ENCODE measurements at regions not wholly inside any gene's neighbourhood (a gene's known extent, or its start where the extent isn't known, plus 50 kb on each side); places are given as distances from the start of the nearest gene placed in this dataset.
"Not testable (repeated sequence)": the region's sequence is repeated elsewhere in the genome, so short reads cannot be mapped to it uniquely, and the experiment has no call there.

DNA sequence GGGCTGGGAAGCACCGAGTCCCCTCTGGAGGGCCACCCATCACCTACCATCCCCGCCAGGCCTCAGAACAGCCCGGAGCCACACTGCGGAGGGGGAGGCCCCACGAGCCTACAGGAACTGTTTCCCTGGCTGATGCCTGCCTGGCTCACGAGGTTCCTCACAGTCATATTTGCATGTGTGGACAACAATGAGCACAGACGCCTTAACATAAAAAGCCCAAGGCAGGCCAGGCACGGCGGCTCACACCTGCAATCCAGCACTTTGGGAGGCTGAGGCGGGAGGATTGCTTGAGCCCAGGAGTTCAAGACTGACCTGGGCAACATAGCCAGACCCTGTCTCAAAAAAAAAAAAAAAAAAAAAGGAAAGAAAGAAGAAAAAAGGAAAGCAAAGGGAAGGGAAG, 125.9 kb downstream of the FAM53A start:
- no peak for DNase-seq

DNA sequence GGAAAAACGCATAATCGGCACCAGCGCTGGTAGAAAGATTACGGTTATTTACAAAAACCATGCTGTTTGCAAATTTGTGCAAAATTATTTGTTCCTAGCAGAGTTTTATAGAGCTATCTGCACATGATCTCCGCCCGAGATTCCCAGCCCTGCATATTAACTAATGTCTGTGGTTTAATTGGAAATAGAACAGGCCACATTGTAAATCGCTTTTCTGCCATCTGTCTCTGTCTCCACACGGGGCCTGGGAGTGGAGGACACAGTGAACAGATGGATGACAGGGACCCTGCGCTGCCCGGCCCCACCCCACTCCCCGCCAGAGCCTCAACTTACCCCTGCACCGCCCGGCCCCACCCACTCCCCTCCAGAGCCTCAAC, 126.9 kb downstream of the FAM53A start:
- DNase-seq = no peak

DNA sequence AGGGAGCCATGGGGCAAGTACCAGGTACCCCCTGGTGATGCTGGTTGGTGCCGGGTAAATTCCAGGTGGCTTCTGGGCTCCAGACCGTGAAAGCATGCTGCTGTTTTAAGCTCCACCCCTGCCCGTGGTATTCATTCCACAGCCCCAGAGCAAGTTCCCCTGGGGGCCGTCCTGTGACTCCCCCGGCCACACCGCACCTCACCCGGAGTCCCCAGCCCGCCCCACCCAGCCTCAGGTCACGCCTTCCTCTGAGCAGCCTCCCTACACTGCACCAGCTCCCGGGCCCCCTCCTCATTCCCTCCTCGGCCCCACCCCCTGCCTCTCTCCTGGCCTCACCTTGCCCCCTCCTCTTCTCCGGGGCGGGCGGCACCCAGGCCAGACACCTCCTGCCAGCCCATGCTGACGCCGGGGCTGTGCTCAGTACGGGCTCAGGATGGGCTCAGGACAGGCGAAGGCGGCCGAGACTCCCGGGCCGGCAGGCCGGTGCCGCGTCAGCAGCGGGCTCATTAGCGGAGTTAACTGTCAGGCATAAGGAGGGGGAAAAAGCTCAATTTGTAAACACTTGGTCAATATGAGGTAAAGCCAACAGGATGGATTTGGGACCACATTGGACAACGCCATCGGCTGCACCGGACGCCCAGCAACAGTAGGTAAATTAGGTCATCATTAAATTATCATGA, 127.4 kb downstream of the FAM53A start:
- DNase-seq = no peak

DNA sequence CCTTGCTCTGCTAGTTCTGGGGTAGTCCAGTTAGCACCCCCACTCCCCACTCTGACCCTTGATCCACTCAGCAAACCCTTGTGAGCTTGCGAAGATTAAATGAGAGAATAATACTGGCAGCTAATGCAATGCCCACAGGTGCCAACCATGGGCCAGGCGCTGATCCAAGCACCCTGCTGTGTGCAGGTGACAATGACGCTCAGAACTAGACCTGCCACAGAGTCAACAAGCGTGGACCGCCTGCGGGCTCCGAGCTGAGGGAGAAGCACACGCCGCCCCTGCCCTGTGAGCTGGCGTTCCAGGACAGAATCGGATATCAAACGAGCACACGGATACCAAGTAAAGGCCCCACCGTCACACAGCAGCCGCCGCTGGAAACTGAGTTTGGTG, 129.2 kb downstream of the FAM53A start:
- peak; percentile 56 for DNase-seq

DNA sequence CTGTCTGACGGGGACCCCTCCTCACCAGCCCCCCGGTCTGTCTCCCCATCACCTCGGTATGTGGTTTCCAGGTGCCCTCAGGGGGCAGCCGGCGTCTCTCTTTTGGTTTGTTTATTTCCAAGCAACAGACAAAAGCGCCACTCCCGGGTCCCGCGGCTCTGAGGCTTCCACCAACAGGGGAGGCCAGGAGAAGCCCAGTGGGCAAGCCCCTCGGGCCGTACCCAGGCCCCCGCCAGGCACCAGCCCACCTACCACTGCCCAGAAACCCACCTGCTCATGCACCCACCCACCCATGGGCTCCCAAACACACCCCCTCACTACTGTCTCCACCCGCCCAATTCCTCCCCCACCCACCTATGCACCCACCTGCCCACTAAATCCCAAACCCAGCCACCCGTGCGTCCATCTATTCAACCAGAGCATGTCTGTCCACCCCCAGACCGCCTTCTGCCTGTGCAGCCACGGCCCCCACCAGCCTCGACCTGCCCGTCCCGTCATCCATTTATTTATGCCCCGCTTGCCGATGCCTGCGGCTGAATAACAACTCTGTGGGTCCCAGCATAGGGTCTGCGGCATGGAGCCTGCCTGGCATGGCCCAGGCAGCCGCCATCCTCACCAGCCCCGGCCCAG, 129.8 kb downstream of the FAM53A start:
- no peak for DNase-seq

DNA sequence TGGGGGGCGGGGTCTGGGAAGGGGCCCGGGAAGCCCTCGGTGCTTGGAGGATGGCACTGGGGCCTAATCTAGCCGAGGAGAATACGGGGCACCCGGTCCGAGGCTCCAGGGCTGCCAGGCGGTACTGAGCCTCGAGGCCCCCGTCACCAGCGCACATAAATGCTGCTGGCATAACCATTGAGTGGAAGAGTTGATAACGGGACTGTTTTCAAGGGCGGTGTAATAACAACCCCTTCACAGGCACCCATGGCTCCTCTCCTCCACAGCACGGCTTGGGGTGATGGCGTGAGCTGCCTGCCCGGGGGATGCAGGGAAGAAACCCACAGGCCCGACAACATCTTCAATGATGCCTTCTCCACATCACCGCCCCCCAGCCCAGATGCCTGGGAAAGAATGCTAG, 130.7 kb downstream of the FAM53A start:
- DNase-seq = no peak

DNA sequence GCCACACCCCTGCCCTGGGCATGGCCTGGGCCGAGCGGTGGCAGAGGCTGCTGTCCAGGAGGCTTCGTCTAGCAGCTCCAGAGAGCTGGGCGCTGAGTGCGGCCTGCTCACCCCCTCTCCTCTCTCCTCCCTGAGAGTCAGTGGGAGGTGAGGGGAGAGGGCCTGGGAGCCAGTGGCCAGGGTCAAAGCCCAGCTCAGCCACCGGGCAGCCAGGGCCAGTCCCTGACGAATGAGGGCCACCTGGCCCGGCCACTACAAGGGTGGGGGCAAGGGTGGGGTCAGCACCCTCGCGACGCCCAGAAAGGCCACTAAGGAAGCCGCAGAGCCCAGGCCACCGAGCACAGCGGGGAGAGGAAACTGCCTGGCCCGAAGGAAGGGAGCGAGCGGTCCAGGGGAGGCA, 131.7 kb downstream of the FAM53A start:
- no peak for DNase-seq

DNA sequence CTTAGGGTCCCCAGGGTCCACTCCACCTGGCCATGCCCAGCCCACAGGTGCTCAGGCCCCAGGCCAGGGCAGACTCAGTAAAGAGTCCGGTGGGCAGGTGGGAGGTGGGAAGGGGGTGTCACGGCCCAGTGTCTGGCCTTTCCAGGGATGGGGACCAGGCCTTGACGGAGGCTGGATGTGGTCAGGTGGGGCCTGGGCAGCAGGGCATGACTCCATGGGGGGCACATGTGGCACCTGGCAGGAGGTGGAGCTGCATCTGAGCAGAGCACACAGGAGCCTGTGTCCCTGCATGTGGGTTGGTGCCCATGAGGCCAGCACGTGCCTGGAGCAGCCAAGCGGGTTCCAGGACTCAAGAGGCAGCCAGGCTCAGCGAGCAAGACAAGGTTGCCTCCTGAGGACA, 132.9 kb downstream of the FAM53A start:
- no peak for DNase-seq

DNA sequence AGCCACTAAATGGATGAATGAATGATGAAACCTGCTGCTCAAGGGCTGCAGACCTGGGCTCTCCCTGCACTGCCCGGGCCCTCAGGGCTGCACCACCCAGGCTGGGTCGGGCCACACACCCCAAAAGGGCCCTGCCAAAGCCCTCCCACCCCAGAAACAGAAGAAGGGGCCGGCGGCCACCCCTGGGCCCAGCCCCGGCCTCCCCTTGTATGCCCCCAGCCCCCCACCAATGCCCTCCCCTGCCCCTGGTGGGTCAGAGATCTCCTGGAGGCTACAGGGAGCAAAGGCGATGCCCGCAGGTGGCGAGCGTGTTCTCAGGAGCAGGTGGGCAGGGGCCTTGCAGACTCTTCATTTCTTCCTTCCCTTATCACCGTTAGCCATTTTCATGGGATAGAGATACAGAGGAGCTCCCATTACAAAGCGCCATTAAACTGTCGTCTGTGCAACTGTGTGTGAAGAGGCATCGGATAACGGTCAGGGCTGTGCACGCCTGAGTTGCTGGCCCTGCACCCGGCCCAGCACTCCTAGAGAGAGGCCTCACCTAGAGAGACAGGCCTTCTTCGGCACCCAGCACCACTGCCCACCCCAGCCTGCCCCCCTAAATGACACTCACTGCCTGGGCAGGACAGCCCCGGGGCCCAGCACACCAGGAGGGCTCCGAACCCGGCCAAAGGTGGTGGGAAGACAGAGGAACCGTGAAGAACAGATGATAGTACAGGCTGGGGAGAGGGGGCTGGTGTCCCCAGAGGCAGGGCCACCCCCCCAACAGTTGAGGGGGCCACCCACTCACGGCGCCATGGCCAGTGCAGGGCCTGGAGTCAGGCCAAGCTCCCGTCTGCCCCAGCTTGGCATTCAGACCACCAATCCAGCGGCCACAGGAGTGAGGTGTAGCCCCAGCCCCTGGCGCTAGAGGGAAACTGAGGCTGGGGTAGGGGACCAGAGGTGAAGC, 133.7 kb downstream of the FAM53A start:
- DNase-seq = no peak

DNA sequence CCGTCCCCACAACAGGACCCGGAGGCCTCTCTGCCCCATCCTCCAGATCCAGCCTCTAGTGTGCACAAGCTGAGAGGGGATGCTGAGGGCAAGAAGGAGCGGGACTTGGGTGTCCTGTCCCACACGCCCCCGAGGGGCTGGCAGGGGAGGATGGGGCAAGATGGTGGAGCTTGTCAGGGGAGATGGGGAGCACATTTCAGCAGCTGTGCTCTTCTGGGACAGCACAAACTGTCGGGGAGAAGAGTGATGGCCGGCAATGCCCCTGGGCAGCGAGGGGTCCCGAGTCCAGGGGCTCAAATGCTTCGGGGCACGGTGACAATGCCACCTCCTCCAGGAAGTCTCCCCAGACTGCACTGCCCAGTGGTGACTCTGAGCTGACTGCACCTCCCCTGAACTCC, 134.5 kb downstream of the FAM53A start:
- no peak for DNase-seq

DNA sequence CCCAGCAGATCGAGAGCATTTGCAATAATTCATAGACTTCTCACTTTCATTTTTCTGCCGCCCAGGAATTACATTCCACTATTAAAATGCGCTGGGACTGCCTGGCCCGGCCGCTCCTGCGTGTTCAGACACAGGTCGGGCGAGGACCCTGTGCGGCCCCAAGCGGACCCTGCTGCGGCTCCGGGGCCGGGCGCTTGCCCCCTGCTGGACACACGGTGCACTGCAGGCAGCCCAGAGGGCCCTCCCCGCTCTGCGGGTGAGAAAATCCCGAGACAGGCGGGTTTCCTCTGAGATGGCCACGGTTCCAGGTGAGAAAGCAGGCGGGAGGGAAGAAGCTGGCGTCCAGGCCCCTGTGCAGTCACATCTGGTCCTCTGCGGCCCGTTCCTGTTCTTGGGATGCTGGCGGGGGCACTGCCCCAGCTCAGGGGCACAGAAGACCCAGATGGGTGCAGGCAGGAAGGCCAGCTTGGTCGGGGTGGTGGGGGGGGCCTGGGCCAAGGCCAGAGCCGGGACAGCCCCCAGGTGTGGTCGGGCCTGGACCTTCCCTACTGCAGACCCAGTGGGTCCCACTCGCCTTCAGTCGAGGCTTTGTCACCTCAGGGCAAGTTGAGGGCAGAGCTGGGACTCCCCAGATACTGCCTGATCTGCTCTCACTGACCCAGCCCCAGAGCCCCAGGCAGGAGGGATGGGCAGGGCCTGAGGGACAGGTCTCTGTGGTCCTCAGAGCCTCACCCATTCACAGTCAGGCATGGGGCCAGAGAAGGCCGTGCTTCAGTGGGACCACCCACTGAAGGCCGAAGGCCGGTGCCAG, 135.1 kb downstream of the FAM53A start:
- DNase-seq = not testable (repeated sequence)

DNA sequence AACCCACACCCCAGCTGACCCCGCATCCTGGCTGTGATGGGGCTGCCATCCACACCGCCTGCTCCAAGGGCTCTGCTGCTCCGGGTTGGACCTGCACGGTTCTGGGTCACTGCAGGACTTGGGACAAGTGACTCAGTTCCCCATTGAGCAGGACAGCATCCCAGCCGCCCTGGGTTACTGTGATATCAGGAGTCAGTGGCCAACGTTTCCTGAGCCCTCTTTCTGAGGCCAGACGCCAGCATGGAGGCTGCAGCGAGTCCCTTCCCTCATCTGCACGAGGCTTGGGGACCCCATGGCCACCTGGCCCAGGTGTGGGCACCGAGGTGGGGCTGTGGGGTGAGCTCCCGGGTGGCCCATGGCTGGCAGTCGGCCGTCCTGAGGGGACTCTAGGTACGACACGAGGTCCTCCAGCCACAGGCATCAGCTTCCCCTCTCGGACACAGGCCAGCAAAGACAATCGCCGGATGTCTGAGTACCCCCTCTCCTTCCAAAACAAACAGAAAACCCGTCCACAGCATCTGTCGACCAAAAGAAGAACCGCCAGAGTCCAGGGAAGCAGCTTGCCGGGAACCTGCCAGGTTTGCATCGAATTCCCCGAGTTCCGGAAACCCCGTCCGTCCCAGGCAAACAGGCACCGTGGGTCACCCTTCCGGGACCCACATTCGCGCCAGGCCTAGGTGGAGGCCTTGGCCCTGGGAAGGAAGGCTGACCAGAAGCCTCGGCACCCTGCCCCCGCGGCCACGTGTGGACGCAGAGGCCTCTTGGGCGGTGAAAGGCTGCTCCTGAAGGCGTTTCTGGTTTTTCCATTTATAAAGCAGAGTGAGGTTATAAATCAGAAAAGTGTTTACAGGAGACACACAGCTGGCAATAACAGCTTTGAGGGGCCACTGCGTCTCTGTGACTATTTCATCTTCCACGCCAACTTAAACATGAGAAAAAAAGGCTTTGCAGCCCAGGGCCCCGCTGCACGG, 136.0 kb downstream of the FAM53A start:
- DNase-seq = no peak

DNA sequence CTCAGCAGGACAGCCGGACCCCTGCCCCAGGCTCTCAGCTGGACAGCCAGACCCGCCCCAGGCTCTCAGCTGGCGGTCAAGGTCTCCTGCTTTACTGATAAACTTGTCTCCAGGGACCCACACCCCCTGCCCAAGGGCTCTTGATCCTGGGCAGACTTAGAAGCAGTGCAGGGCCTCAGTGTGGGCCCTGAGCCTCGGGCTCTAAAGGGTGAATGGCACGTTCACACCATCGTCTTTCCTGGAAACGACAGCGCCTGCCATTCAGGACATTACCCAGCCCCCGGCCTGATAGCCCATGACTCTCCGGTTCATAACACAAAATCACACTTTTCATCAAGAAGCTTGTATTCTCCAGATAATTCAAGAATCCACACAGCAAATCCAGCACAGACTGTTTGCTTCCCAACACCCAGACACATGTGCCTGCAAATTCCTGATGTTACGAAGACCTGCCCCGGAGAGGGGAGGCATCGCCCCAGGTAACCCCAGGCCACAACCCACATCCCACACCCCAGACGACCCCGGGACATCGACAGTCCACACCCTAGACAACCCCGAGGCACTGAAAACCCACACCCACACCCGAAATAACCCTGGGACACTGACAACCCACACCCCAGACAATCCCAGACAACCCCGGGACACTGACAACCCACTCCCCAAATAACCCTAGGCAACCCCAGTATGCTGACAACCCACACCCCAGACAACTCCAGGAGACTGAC, 136.8 kb downstream of the FAM53A start:
- DNase-seq = no peak

DNA sequence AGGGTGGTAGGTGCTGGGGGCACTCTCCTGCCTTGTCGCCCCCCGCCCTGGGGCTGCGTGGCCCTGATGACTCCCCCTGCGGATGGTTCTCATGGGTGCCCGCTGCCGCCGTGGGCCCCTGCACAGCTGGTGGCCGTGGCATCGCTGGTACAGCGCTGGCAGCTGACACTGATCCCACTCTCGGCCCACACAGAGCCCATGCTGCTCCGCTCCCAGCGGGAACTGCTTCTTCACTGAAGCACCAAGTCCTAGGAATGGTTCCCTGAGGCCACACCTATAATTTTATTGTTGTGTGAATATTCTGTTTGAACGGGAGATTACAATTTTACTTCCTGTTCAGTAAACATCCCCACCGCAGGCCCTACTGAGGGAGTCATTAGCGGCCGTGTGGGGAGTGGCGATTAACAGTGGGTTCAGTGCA, 138.6 kb upstream of the NKX1-1 start:
- no peak for DNase-seq

DNA sequence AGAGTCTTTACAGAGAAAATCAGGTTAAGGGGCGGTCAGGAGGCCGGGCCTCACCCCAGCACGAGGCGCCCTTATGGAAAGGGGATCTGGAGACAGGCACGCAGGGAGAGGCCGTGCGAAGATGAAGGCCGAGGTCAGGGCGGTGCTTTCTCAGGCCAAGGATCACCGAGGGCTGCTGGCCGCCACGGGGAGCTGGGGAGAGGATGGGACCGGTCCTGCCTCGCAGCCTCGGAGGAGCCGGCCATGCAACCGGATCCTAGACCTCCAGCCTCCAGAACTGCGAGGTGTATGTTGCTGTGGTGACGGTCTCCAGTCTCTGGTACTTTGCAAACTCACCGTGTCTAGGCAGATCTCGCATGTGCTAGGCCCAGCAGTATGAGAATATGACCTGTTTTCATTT, 138.2 kb upstream of the NKX1-1 start:
- not testable (repeated sequence) for DNase-seq

DNA sequence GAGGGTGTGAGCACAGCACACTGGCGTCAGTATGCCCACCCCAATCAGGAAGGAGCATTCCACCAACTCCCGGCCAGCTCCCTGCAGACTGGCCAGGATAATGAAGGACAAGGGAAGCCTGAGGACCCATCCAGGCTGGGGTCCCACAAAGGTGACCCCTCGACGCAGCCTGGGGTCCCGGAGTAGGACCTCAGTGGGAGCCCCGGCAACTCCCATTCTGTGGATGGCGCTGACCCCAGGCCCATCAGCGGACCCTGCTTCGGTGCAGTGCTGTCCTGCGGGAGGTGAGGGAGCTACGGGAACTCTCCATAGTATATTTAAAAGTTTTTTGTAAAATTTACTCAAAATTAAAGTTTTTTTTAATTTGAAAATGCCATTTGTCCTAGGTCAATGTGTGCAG, 137.7 kb upstream of the NKX1-1 start:
- no peak for DNase-seq

DNA sequence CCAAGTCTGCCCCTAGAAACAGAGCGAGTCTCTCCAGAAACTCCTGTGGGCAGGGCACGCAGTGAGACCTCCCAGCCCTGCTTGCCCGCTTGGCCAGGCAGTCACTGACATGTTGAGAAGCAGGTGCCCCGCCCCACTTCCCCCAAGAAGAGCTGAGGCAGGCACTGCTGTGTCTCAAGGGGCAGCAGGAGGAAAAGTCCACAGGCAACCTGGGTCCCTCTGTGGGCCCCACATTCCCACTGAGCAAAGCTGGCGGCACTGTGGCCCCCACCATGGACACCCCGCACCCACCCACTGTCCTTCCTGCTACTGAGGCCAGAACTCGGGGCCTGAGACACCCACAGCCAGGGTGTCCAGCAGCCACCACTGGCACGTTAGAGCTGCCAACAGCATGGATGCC, 137.3 kb upstream of the NKX1-1 start:
- no peak for DNase-seq

DNA sequence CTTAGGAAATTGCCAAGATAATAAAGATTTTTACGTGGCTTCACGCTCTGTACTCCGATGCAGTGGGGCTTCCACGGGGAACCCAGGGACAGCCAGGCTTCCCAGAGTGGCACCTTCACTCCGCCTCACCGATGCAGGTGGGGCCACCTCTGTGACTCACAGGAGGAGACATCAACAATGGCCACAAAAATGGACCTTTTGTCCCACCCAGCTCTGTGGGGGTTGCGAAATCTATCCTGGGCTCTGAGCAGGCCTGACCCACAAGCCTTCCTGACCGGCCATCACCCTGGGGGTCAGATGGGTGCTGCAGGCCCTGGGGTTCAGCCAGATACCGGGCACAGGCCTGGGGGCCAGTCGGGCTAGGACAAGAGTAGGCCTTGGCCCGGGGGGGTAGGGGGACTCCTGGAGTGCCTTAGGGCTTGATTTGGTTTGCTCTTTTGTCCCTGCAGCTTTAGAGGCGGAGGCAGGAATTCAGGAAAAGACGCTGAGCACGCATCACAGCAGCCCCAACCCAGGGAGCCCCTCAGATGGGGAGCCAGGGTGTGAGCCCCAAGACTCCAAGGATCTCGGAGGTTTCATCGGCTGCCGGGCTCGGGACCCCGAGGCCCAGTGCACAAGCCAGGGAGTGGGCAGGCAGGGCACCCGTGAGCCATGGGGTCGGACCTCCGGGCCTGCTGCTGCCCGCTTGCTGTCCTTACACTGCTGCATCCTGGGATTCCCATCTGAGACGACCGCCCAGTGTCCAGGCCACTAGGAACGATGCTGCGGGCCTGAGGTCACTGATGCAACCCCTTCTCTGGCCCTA, 136.5 kb upstream of the NKX1-1 start:
- DNase-seq = no peak

DNA sequence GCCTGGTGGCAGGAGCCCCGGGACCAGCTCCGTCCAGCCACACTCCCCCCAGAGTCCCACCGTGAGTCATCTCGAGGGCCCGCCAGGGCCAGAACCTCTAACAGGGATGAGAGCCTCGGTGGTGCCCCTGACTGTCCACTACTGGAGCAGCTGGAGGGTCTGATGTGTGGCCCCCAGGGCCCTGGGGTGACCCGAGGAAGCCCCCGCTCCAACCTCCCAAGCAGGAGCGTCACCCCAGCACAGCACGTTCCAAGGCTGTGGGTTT, 135.9 kb upstream of the NKX1-1 start:
- DNase-seq = no peak

DNA sequence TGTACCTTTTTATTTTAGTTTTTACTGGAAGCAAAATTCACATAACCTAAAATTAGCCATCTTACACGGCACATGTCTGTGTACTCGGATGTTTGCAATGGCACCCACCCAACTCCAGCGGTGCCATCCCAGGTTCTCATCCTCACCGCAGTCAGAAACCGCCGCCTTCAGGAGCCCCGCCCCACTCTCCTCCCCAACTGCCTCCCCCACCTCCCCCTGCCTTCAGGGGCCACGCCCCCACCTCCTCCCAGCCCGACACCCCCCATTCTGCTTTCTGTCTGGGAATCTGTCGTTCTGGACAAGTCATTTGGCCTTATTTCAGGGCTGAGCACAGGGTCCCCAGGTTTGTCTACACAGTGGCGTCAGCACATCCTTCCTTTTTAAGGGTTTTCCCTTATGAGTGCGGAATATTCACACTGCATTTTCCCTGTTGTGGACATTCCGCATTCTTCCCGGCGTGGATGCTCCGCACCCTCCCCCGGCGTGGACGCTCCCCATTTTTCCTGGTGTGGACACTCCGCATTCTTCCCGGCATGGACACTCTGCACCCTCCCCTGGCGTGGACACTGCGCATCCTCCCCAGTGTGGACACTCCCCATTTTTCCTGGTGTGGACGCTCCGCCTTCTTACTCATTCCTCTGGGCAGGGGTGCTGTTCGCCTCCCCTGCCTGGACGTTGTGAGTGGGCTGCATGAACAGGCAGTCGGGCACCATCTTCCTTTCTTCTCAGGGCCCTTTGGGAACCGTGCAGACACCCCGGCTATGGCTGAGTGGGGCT, 135.4 kb upstream of the NKX1-1 start:
- DNase-seq = no peak
